Keratinocyte (primary cell): ENCODE measurements at regions not wholly inside any gene's neighbourhood (a gene's known extent, or its start where the extent isn't known, plus 50 kb on each side); places are given as distances from the start of the nearest gene placed in this dataset.

Experiments
- DNase-seq: peaks from one replicate; pipeline ENCODE4 v3.0.0-alpha.2; 2011; ENCODE audit warnings: low read depth, missing footprints, low spot score
- FAIRE-seq: peaks from 2 replicates; lab custom pipeline; 2011; peaks lifted over from hg19 to GRCh38; lab: Jason Lieb, UNC
- H2AFZ ChIP-seq: 2 replicates; pipeline ENCODE4 v1.6.0; 2012; ENCODE audit warnings: low read length, control low read depth, inconsistent platforms; ENCODE audit not compliant: control insufficient read depth
- H3K27ac ChIP-seq: 2 replicates; pipeline ENCODE4 v1.5.1; 2011; ENCODE audit warnings: low read length; ENCODE audit not compliant: control insufficient read depth, insufficient read depth
- H3K27me3 ChIP-seq: 3 replicates; pipeline ENCODE4 v1.6.0; 2011; ENCODE audit warnings: low read length; ENCODE audit not compliant: control insufficient read depth, insufficient read depth; ENCODE audit errors: extremely low read depth
- H3K36me3 ChIP-seq, 2 experiments: 2 replicates in 1 of 2; 3 replicates in 1 of 2; pipeline ENCODE4 v1.5.1; 2011; ENCODE audit warnings: low read length in 2 of 2, mild to moderate bottlenecking in 1 of 2; ENCODE audit not compliant: control insufficient read depth in 2 of 2, insufficient read depth in 2 of 2; ENCODE audit errors: extremely low read depth in 1 of 2
- H3K4me1 ChIP-seq: 3 replicates; pipeline ENCODE4 v1.5.1; 2011; ENCODE audit warnings: low read length; ENCODE audit not compliant: control insufficient read depth, insufficient read depth; ENCODE audit errors: extremely low read depth
- H3K4me2 ChIP-seq: 3 replicates; pipeline ENCODE4 v1.6.0; 2011; ENCODE audit warnings: low read depth, low read length; ENCODE audit not compliant: control insufficient read depth, insufficient read depth; ENCODE audit errors: extremely low read depth
- H3K4me3 ChIP-seq, 3 experiments: fragments of 200-600 bp in 1 of 3; sonication (generic) in 1 of 3; 2 replicates in 2 of 3; 3 replicates in 1 of 3; pipeline ENCODE4 v1.5.1; 2011 to 2016; ENCODE audit warnings: low read length in 3 of 3, mild to moderate bottlenecking in 3 of 3, control low read depth in 2 of 3, inconsistent platforms in 1 of 3, low read depth in 1 of 3, mixed read lengths in 1 of 3, mixed run types in 1 of 3, moderate library complexity in 1 of 3; ENCODE audit not compliant: control insufficient read depth in 2 of 3, insufficient read depth in 2 of 3; ENCODE audit errors: extremely low read depth in 1 of 3
- H3K79me2 ChIP-seq: 2 replicates; pipeline ENCODE4 v1.6.0; 2012; ENCODE audit warnings: low read length; ENCODE audit not compliant: control insufficient read depth, insufficient read depth
- H3K9ac ChIP-seq: 3 replicates; pipeline ENCODE4 v1.6.0; 2011; ENCODE audit warnings: low read length; ENCODE audit not compliant: control insufficient read depth, insufficient read depth; ENCODE audit errors: extremely low read depth
- H3K9me1 ChIP-seq: 3 replicates; pipeline ENCODE4 v1.6.0; 2011; ENCODE audit warnings: low read length; ENCODE audit not compliant: control insufficient read depth, insufficient read depth; ENCODE audit errors: extremely low read depth
- H3K9me3 ChIP-seq: 2 replicates; pipeline ENCODE4 v1.5.1; 2012; ENCODE audit warnings: low read depth, low read length; ENCODE audit not compliant: control insufficient read depth
- H4K20me1 ChIP-seq: 3 replicates; pipeline ENCODE4 v1.6.0; 2011; ENCODE audit warnings: low read length; ENCODE audit not compliant: control insufficient read depth, insufficient read depth; ENCODE audit errors: extremely low read depth
- EZH2 ChIP-seq: IDR thresholded peaks from one replicate; pipeline ENCODE4 v1.6.1; 2012; ENCODE audit warnings: inconsistent platforms, mild to moderate bottlenecking, low read length, moderate library complexity
- dilution Hi-C: fragments of 300-500 bp; cut with MboI; formaldehyde crosslinking; loops from one replicate; pipeline ENCODE4 v1.7.0; 2020; ENCODE audit warnings: low sequenced_read_pairs; ENCODE audit not compliant: extremely low pct_ligation_motif_present
- TF ChIP-seq, protein P1 (sequence below), 3 experiments: IDR thresholded peaks in 1 of 3; conservative IDR thresholded peaks in 1 of 3; optimal IDR thresholded peaks in 1 of 3; 2 replicates in 2 of 3; 3 replicates in 1 of 3; pipeline versions ENCODE3 to v1.5.1; 2011; ENCODE audit warnings: low read length in 3 of 3, mild to moderate bottlenecking in 3 of 3, moderate library complexity in 2 of 3, control low read depth in 1 of 3, inconsistent platforms in 1 of 3; ENCODE audit not compliant: insufficient read depth in 2 of 3; ENCODE audit errors: extremely low read depth in 1 of 3

GRCh38 chr5:34486849-34487158 lies 169.3 kb upstream of the RAI14 start:
- H3K9me3 ChIP-seq, result no peaks in the 10 kb centered on the region
- DNase-seq (no peak), FAIRE-seq (no peak)
- H3K9ac ChIP-seq, result no peak overlapping the region
- H3K27me3 ChIP-seq, result peaks cover 4% of the 10 kb centered on the region
- H3K4me2 ChIP-seq, result no peak overlapping the region
- H3K4me3 ChIP-seq, result no peak overlapping the region
- H3K4me1 ChIP-seq, result no peaks in the 10 kb centered on the region
- TF ChIP-seq, protein P1, sequence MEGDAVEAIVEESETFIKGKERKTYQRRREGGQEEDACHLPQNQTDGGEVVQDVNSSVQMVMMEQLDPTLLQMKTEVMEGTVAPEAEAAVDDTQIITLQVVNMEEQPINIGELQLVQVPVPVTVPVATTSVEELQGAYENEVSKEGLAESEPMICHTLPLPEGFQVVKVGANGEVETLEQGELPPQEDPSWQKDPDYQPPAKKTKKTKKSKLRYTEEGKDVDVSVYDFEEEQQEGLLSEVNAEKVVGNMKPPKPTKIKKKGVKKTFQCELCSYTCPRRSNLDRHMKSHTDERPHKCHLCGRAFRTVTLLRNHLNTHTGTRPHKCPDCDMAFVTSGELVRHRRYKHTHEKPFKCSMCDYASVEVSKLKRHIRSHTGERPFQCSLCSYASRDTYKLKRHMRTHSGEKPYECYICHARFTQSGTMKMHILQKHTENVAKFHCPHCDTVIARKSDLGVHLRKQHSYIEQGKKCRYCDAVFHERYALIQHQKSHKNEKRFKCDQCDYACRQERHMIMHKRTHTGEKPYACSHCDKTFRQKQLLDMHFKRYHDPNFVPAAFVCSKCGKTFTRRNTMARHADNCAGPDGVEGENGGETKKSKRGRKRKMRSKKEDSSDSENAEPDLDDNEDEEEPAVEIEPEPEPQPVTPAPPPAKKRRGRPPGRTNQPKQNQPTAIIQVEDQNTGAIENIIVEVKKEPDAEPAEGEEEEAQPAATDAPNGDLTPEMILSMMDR (optimal IDR thresholded peaks at IDR 0.05 in 1 of 3, IDR thresholded peaks at IDR 0.05 in 1 of 3, conservative IDR thresholded peaks at IDR 0.05 in 1 of 3; ENCODE audit: extremely low read depth in 1 of 3, insufficient read depth in 2 of 3, low read length in 3 of 3), result no peak
- no peak for TF ChIP-seq EZH2
- H4K20me1 ChIP-seq, result no peaks in the 10 kb centered on the region
- no peaks in the 10 kb centered on the region for H3K36me3 ChIP-seq
- no peaks in the 10 kb centered on the region for H3K9me1 ChIP-seq
- H2AFZ ChIP-seq, result no peak overlapping the region
- dilution Hi-C loops, result no loop called here
- H3K27ac ChIP-seq, result no peak overlapping the region
- H3K79me2 ChIP-seq, result no peaks in the 10 kb centered on the region

- H3K36me3 ChIP-seq, result no peaks in the 10 kb centered on the region
- H3K9me1 ChIP-seq, result no peaks in the 10 kb centered on the region
- no peak for FAIRE-seq
- no peaks in the 10 kb centered on the region for H3K9me3 ChIP-seq
- peaks cover 4% of the 10 kb centered on the region for H3K27me3 ChIP-seq
- no peak overlapping the region for H3K4me3 ChIP-seq
- H3K4me2 ChIP-seq, result no peak overlapping the region
- no peak for DNase-seq
- no peak overlapping the region for H2AFZ ChIP-seq
- no peaks in the 10 kb centered on the region for H3K4me1 ChIP-seq
- no peak overlapping the region for H3K27ac ChIP-seq
- no peak for TF ChIP-seq EZH2
- TF ChIP-seq, protein P1 (optimal IDR thresholded peaks at IDR 0.05 in 1 of 3, IDR thresholded peaks at IDR 0.05 in 1 of 3, conservative IDR thresholded peaks at IDR 0.05 in 1 of 3; ENCODE audit: extremely low read depth in 1 of 3, insufficient read depth in 2 of 3, low read length in 3 of 3), result no peak
- H3K9ac ChIP-seq, result no peak overlapping the region
- dilution Hi-C loops, result no loop called here
- no peaks in the 10 kb centered on the region for H3K79me2 ChIP-seq
- H4K20me1 ChIP-seq, result no peaks in the 10 kb centered on the region
Observed at GRCh38 chr5:34487159-34487879, 168.8 kb upstream of the RAI14 start.
